GM13977 (cell line): ENCODE measurements at regions not wholly inside any gene's neighbourhood (a gene's known extent, or its start where the extent isn't known, plus 50 kb on each side); places are given as distances from the start of the nearest gene placed in this dataset.

Experiments
- DNase-seq: peaks from one replicate; pipeline ENCODE4 v3.0.0; 2012; ENCODE audit warnings: low spot score
- CTCF ChIP-seq: IDR thresholded peaks from 2 replicates; pipeline ENCODE4 v1.5.1; 2012; ENCODE audit warnings: mild to moderate bottlenecking, control low read depth; ENCODE audit not compliant: insufficient read depth; ENCODE audit errors: extremely low read depth, missing control alignments
- in situ Hi-C: fragments of 300-500 bp; cut with MboI; formaldehyde crosslinking; loops from one replicate; pipeline ENCODE4 v1.12.0; 2022; ENCODE audit warnings: low sequenced_read_pairs, low pct_unique_long_range_greater_than_20kb, mixed read lengths, inconsistent platforms; ENCODE audit not compliant: unreplicated experiment

- no peak for TF ChIP-seq CTCF
- in situ Hi-C loops: no loop called here
- no peak for DNase-seq
These were observed 165.6 kb upstream of the OGFRL1 start for GRCh38 chr6:71123051-71123450.

- in situ Hi-C loops: no loop called here
- no peak for DNase-seq
- no peak for TF ChIP-seq CTCF
These were observed 164.3 kb upstream of the OGFRL1 start for GRCh38 chr6:71124340-71124739.

- no peak for DNase-seq
- in situ Hi-C loops: no loop called here
- TF ChIP-seq CTCF: no peak
These were observed 163.4 kb upstream of the OGFRL1 start for GRCh38 chr6:71125216-71125615.

GRCh38 chr6:71126506-71126905, 162.1 kb upstream of the OGFRL1 start:
- in situ Hi-C loops: no loop called here
- no peak for TF ChIP-seq CTCF
- DNase-seq: no peak

- in situ Hi-C loops: no loop called here
- no peak for DNase-seq
- no peak for TF ChIP-seq CTCF
These were observed 161.2 kb upstream of the OGFRL1 start for GRCh38 chr6:71127374-71127773.

GRCh38 chr6:71130277-71130676, 158.3 kb upstream of the OGFRL1 start:
- in situ Hi-C loops: no loop called here
- DNase-seq: no peak
- no peak for TF ChIP-seq CTCF
